ACC112 (cell line): ENCODE measurements at regions not wholly inside any gene's neighbourhood (a gene's known extent, or its start where the extent isn't known, plus 50 kb on each side); places are given as distances from the start of the nearest gene placed in this dataset.

Experiments used
- H2AFZ ChIP-seq: fragments of 200-600 bp; sonication (generic); one replicate; pipeline ENCODE4 v1.6.0; 2017; ENCODE audit warnings: antibody characterized with exemption, low read length; ENCODE audit not compliant: unreplicated experiment
- H3K27ac ChIP-seq: fragments of 200-600 bp; sonication (generic); 2 replicates; pipeline ENCODE4 v1.5.1; 2014; ENCODE audit warnings: low read depth, mild to moderate bottlenecking, antibody characterized with exemption, low read length, moderate library complexity
- H3K27me3 ChIP-seq: fragments of 200-600 bp; sonication (generic); 2 replicates; pipeline ENCODE4 v1.6.1; 2014; ENCODE audit warnings: mild to moderate bottlenecking, antibody characterized with exemption, low read length, moderate library complexity, mixed read lengths; ENCODE audit not compliant: insufficient read depth
- H3K36me3 ChIP-seq: fragments of 200-600 bp; sonication (generic); 2 replicates; pipeline ENCODE4 v1.6.1; 2016; ENCODE audit warnings: mild to moderate bottlenecking, antibody characterized with exemption, low read length, moderate library complexity, mixed read lengths; ENCODE audit not compliant: insufficient read depth
- H3K4me1 ChIP-seq: fragments of 200-600 bp; sonication (generic); one replicate; pipeline ENCODE4 v1.6.1; 2016; ENCODE audit warnings: low read length, mixed read lengths; ENCODE audit not compliant: insufficient read depth, unreplicated experiment, control insufficient read depth
- H3K4me3 ChIP-seq: fragments of 200-600 bp; sonication (generic); 2 replicates; pipeline ENCODE4 v1.5.1; 2014; ENCODE audit warnings: mild to moderate bottlenecking, low read depth, low read length
- H3K79me2 ChIP-seq: fragments of 200-600 bp; sonication (generic); one replicate; pipeline ENCODE4 v1.6.0; 2016; ENCODE audit warnings: low read length; ENCODE audit not compliant: control insufficient read depth, unreplicated experiment, insufficient read depth

DNA sequence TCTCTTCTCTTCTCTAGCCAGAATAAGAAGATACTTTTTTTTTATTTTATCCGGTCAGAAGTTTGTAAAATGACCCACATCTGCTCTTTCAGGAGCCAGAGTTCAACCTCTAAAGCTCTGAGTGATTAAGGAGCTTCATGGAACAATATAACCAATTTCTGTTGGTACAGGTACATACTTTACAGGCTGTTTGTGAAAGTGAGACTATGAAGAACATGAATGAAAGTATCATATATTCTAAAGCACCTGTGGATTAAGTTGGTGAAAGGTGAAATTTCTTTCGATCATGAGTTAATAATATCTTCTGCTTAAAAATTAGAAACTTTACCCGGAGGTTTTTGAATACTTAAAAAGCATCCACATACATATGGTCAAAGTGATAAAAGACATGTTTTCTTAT lies 65.2 kb downstream of the DMRT2 start:
- H2AFZ ChIP-seq: no peak overlapping the region
- no peaks in the 10 kb centered on the region for H3K36me3 ChIP-seq
- no peaks in the 10 kb centered on the region for H3K27me3 ChIP-seq
- no peaks in the 10 kb centered on the region for H3K79me2 ChIP-seq
- H3K4me1 ChIP-seq: no peaks in the 10 kb centered on the region
- H3K4me3 ChIP-seq: no peak overlapping the region
- H3K27ac ChIP-seq: no peak overlapping the region

DNA sequence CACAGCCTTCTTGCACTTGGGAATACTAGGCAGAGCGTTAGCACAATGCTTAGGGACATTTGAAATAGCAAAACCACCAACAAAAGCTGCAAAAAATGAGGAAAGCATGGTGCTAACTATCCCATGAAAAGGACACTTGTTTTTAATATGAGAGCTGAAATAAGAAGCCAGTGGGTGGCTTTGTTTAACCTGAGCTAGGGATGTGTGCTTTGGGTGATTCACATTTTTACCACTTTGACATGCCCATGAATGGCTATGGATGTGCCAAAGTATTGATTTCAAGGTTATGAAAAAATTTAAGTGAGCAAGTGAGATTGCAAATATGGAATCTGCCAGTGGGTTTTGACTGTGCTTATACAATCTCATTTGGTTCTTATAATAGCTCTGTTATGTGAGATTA lies 67.3 kb downstream of the DMRT2 start:
- Histone ChIP-seq H3K27me3 (no peaks in the 10 kb centered on the region), H2AFZ (no peak overlapping the region), H3K36me3 (no peaks in the 10 kb centered on the region), H3K4me1 (no peaks in the 10 kb centered on the region), H3K4me3 (no peak overlapping the region), H3K79me2 (no peaks in the 10 kb centered on the region), H3K27ac (no peak overlapping the region)

DNA sequence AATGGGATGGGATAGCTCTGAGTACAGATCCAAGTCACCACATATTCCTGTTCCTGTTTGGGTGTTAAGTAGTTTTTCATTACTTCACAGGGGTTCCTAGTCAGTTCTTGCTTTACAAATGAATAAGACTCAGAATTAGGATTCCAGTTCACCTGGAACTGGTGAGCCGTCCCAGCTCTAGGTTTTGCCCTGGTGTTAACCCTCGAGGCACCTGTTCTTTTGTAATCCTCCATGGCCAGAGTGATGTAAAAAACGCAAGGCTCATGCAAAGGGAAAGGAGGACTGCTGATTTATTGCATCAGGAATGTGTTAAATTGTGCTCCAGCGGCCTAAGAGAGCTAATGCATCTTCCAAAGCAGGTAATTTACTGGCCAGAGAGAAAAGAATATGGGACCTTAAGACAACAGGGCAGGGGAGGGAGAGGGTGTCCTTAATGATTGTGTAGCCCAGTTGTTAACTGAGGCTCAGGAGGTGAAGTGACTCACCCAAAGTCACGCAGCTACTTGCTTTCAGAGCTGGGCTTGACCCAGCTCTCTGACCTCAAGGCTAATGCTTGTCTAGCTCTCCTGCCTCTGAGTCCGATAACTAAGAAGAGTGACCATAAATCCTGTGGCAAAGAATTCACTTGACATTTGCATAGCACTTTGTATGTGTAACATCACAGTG lies 70.5 kb downstream of the DMRT2 start:
- no peaks in the 10 kb centered on the region for H3K79me2 ChIP-seq
- no peak overlapping the region for H2AFZ ChIP-seq
- no peaks in the 10 kb centered on the region for H3K27me3 ChIP-seq
- H3K36me3 ChIP-seq: no peaks in the 10 kb centered on the region
- no peaks in the 10 kb centered on the region for H3K4me1 ChIP-seq
- no peak overlapping the region for H3K27ac ChIP-seq
- no peak overlapping the region for H3K4me3 ChIP-seq

DNA sequence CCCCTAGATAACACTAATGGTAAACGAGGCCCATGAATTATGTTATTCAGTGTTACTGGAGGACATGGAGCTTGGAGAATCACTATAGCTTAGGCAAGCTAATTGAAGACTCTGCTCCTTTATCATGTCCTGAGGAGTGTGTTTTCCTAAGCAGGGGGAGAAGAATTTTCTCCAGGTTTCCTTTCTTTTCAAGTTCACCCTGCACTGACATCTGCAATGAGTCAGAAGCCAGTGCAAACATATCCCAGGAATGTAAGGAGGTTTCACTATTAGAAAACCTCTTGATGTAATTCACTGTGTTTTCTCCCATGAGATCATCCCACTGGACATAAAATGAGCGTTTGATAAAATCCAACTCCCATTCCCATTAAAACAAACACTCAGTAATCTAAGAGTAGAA lies 75.6 kb downstream of the DMRT2 start:
- Histone ChIP-seq H3K4me3 (no peak overlapping the region), H3K79me2 (no peaks in the 10 kb centered on the region), H2AFZ (no peak overlapping the region), H3K36me3 (no peaks in the 10 kb centered on the region), H3K27ac (no peak overlapping the region), H3K27me3 (no peaks in the 10 kb centered on the region), H3K4me1 (no peaks in the 10 kb centered on the region)

DNA sequence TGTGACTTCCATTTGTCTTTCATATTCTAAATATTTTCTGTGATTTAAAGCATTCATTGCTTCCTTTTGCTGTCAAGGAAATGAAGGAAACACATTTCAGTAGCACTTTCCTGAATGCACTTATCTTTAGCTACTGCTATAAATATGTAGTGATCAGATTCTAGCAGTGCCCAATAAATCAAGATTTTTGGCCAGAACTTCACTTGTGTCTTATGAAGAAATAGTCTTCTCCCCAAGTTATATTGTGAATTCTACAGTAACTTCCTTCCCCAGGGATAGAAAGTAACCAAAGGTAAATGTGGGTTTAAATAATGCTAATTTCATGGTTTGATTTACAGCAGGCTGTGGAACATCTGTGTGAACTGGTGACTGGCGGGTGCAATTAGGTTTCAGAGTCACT lies 77.9 kb downstream of the DMRT2 start:
- Histone ChIP-seq H3K27me3 (no peaks in the 10 kb centered on the region), H3K36me3 (no peaks in the 10 kb centered on the region), H3K4me3 (no peak overlapping the region), H3K27ac (no peak overlapping the region), H3K4me1 (no peaks in the 10 kb centered on the region), H2AFZ (no peak overlapping the region), H3K79me2 (no peaks in the 10 kb centered on the region)

DNA sequence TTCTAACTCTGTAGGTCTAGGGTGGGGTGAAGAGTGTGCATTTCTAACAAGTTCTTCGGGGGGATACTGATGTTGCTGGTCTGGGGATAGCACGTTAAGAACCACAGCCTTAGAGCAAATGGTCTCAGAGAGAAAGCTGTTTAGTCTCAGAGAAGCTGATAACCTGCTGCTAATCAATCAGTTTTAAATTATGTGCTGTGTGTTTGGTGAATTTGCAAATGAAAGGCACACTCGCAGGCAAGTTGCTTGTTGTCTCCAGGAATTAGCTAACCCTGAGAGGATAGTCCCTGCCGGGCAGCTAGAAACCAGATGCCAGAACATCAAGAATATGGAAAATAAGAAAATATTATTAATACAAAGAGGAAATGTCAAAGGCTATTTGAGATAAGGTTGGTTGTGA lies 79.2 kb downstream of the DMRT2 start:
- Histone ChIP-seq H3K27me3 (no peaks in the 10 kb centered on the region), H3K4me3 (no peak overlapping the region), H3K79me2 (no peaks in the 10 kb centered on the region), H3K36me3 (no peaks in the 10 kb centered on the region), H2AFZ (no peak overlapping the region), H3K4me1 (no peaks in the 10 kb centered on the region), H3K27ac (no peak overlapping the region)

DNA sequence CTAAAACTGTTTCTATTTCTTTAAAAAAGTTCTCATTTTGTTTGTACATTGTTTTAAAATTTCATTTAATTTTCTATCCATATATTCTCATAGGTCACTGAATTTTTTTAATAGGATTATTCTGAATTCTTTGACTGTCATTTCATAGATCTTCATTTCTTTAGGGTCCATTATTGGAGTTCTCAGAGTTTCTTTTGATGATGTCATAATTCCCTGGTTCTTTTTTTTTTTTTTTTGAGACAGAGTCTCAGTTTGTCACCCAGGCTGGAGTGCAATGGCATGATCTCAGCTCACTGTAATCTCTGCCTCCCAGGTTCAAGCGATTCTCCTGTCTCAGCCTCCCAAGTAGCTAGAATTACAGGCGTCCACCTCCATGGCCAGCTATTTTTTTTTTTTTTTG lies 89.9 kb downstream of the DMRT2 start:
- Histone ChIP-seq H3K4me1 (no peaks in the 10 kb centered on the region), H3K79me2 (no peaks in the 10 kb centered on the region), H3K27me3 (no peaks in the 10 kb centered on the region), H3K36me3 (no peaks in the 10 kb centered on the region), H3K4me3 (no peak overlapping the region), H2AFZ (no peak overlapping the region), H3K27ac (no peak overlapping the region)

DNA sequence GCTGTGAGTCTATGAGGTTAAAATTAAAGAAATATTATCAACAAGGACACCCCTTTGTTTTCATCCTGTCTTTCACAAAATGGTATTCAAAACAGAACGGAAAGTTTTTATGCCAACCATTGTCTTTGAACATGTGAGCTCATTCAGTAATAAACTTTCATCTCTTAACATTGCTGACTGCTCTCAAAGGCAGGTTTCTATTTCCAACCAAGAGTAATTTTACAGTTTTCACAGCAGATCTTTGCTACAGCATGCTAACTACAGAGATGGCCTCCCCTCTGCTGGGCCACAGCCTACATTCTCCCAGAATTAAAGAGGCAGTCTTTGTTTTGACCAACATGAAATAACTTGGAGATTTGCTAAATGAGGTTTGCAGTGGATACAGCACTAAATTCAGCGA lies 101.5 kb downstream of the DMRT2 start:
- Histone ChIP-seq H2AFZ (no peak overlapping the region), H3K79me2 (no peaks in the 10 kb centered on the region), H3K36me3 (no peaks in the 10 kb centered on the region), H3K27me3 (no peaks in the 10 kb centered on the region), H3K4me3 (no peak overlapping the region), H3K27ac (no peak overlapping the region), H3K4me1 (no peaks in the 10 kb centered on the region)

DNA sequence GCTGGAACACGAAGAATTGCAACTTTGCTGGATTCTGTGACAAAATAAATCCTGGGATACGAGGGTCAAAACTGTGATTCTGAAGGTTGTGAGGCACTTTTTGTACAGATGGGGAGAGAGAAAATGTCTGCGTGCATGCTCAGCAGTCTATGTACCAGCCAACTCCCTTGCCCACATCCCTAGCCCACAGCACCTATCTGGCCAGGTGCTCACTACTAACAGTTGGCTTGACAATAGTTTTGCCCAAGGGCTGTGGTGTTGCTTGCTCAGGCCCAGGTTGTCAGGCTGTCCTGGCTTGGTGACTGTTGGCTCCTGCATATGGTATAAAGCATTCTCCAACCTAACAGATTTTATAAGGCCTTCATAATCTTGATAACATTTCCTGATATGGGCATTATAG lies 102.0 kb downstream of the DMRT2 start:
- no peak overlapping the region for H3K27ac ChIP-seq
- H3K36me3 ChIP-seq: no peaks in the 10 kb centered on the region
- H3K4me3 ChIP-seq: no peak overlapping the region
- no peak overlapping the region for H2AFZ ChIP-seq
- no peaks in the 10 kb centered on the region for H3K27me3 ChIP-seq
- H3K4me1 ChIP-seq: no peaks in the 10 kb centered on the region
- no peaks in the 10 kb centered on the region for H3K79me2 ChIP-seq

DNA sequence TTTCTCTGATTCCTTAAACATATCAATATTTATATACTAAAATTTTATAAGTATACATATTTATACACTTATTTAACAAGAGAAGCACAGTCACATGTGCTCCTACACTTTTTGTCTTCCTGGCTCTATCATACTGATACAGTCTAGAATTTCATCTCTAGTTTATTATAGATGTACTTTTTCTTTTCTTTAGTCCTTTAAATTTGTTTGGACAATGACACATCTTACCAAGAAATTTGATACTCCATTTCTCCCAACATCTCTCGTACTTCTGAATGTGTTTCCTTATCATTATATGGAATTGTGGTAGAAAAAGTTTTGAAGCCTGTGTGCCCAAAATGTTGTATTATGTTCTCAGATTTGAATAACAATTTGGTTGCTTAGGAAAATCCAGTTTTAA lies 104.6 kb downstream of the DMRT2 start:
- no peak overlapping the region for H3K27ac ChIP-seq
- no peak overlapping the region for H3K4me3 ChIP-seq
- H3K79me2 ChIP-seq: no peaks in the 10 kb centered on the region
- no peaks in the 10 kb centered on the region for H3K4me1 ChIP-seq
- H3K27me3 ChIP-seq: no peaks in the 10 kb centered on the region
- H2AFZ ChIP-seq: no peak overlapping the region
- H3K36me3 ChIP-seq: no peaks in the 10 kb centered on the region

DNA sequence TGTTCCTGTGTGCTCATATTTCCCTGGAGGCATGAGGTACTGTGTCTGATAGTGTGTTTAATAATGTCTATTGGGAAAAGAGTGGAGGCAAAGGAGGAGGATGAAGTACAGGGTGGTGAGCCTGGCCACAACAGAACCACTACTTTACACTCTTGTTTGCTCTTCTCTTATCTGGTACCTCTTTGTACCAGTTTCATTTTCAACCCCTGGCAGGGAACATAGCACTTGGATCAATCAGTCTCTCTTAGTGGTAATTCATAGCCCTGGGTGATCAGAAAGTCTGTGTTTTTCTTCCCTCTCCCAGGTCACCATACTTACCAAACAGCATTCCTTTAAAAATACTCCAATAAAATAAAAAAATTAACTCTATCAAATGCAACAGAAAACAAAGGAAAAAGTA lies 105.4 kb downstream of the DMRT2 start:
- Histone ChIP-seq H2AFZ (no peak overlapping the region), H3K27me3 (no peaks in the 10 kb centered on the region), H3K27ac (no peak overlapping the region)

More for the DNA sequence above, 105.4 kb downstream of the DMRT2 start:
- Histone ChIP-seq H3K4me1 (no peaks in the 10 kb centered on the region), H3K4me3 (no peak overlapping the region), H3K36me3 (no peaks in the 10 kb centered on the region), H3K79me2 (no peaks in the 10 kb centered on the region)
